GM12878 (cell line): ENCODE measurements at regions not wholly inside any gene's neighbourhood (a gene's known extent, or its start where the extent isn't known, plus 50 kb on each side); places are given as distances from the start of the nearest gene placed in this dataset.

ENCODE experiments used
- ATF2 ChIP-seq: IDR thresholded peaks from 2 replicates; pipeline ENCODE4 v1.6.1; 2012; ENCODE audit warnings: low read length, inconsistent platforms
- EZH2 ChIP-seq: IDR thresholded peaks from 2 replicates; pipeline ENCODE4 v1.6.1; 2012; ENCODE audit warnings: low read depth, mild to moderate bottlenecking, control low read depth, inconsistent platforms, low read length, borderline replicate concordance; ENCODE audit not compliant: control insufficient read depth

GRCh38 chr3:6439226-6439625 is 421.7 kb upstream of the GRM7 start:
- TF ChIP-seq EZH2 (no peak), ATF2 (no peak)
